Sigmoid colon (tissue), 3 donors: ENCODE measurements at regions not wholly inside any gene's neighbourhood (a gene's known extent, or its start where the extent isn't known, plus 50 kb on each side); places are given as distances from the start of the nearest gene placed in this dataset.

Experiments
- CTCF ChIP-seq, 4 experiments: fragments of 450-650 bp in 3 of 4; fragments of 200-600 bp in 1 of 4; IDR thresholded peaks; one replicate each; pipeline ENCODE4 v1.5.1; 2016 to 2019; ENCODE audit warnings: antibody characterized with exemption in 4 of 4, mild to moderate bottlenecking in 3 of 4, moderate library complexity in 2 of 4
- POLR2A ChIP-seq, 2 donors: fragments of 450-650 bp; IDR thresholded peaks; one replicate each; pipeline ENCODE4 v1.6.1; 2016; ENCODE audit warnings: antibody characterized with exemption in 2 of 2, mild to moderate bottlenecking in 2 of 2, moderate library complexity in 2 of 2

- TF ChIP-seq CTCF (IDR thresholded peaks at IDR 0.05) (no peak), POLR2A (IDR thresholded peaks at IDR 0.05) (no peak)
Observed at GRCh38 chr6:145012039-145012662, 723.2 kb downstream of the EPM2A start.
